SK-N-SH (cell line): ENCODE measurements at regions not wholly inside any gene's neighbourhood (a gene's known extent, or its start where the extent isn't known, plus 50 kb on each side); places are given as distances from the start of the nearest gene placed in this dataset.

Experiments
- CTCF ChIA-PET: fragments of 300-600, 350-600 bp; formaldehyde crosslinking; extraction: SDS; loops from one replicate; lab custom pipeline; 2021; lab: Yijun Ruan, JAX
- POLR2A ChIA-PET: fragments of 350-600 bp; sonication (Branson Sonifier 250); formaldehyde crosslinking; extraction: SDS; loops from one replicate; lab custom pipeline; 2020; ENCODE audit warnings: antibody characterized with exemption, inconsistent platforms; lab: Yijun Ruan, JAX
- DNase-seq: peaks from one replicate; pipeline ENCODE4 v3.0.0; 2012
- H2AFZ ChIP-seq: fragments of 200-600 bp; sonication (generic); 2 replicates; pipeline ENCODE4 v1.8.1; 2016; ENCODE audit warnings: antibody characterized with exemption, mild to moderate bottlenecking, low read depth
- H3F3A ChIP-seq: fragments of 200-600 bp; sonication (generic); replicated peaks from 2 replicates; pipeline ENCODE3; 2016; ENCODE audit warnings: antibody characterized with exemption, mild to moderate bottlenecking; ENCODE audit not compliant: insufficient read depth
- H3K27ac ChIP-seq, 2 experiments: fragments of 200-500 bp in 1 of 2; fragments of 200-600 bp in 1 of 2; sonication (Bioruptor generic) in 1 of 2; sonication (generic), shearing (Covaris generic) in 1 of 2; 2 replicates each; pipeline versions ENCODE4 v1.5.1 to v1.6.1; 2014 to 2016; ENCODE audit warnings: low read depth in 2 of 2, inconsistent platforms in 1 of 2, low read length in 1 of 2, mild to moderate bottlenecking in 1 of 2, mixed read lengths in 1 of 2
- H3K27me3 ChIP-seq: fragments of 200-600 bp; sonication (generic), shearing (Covaris generic); 2 replicates; pipeline ENCODE4 v1.6.1; 2016; ENCODE audit warnings: mixed run types; ENCODE audit not compliant: insufficient read depth
- H3K36me3 ChIP-seq, 2 experiments: fragments of 200-500 bp in 1 of 2; fragments of 200-600 bp in 1 of 2; sonication (Bioruptor generic) in 1 of 2; sonication (generic) in 1 of 2; replicated peaks in 1 of 2; 2 replicates each; pipeline versions ENCODE3 to v1.5.1; 2014 to 2016; ENCODE audit warnings: low read length in 1 of 2, mild to moderate bottlenecking in 1 of 2; ENCODE audit not compliant: insufficient read depth in 2 of 2, control insufficient read depth in 1 of 2
- H3K4me1 ChIP-seq, 2 experiments: fragments of 200-500 bp in 1 of 2; fragments of 200-600 bp in 1 of 2; sonication (Bioruptor generic) in 1 of 2; sonication (generic), shearing (Covaris generic) in 1 of 2; 2 replicates each; pipeline versions ENCODE4 v1.5.1 to v1.6.1; 2014 to 2016; ENCODE audit warnings: low read depth in 1 of 2, low read length in 1 of 2, mixed run types in 1 of 2; ENCODE audit not compliant: insufficient read depth in 2 of 2, control insufficient read depth in 1 of 2
- H3K4me2 ChIP-seq: fragments of 200-600 bp; sonication (generic), shearing (Covaris generic); 2 replicates; pipeline ENCODE4 v1.6.1; 2017; ENCODE audit warnings: mixed run types
- H3K4me3 ChIP-seq, 2 experiments: fragments of 200-500 bp in 1 of 2; fragments of 200-600 bp in 1 of 2; sonication (Bioruptor generic) in 1 of 2; sonication (generic), shearing (Covaris generic) in 1 of 2; 2 replicates each; pipeline versions ENCODE4 v1.5.1 to v1.8.1; 2014 to 2016; ENCODE audit warnings: low read depth in 2 of 2, inconsistent platforms in 1 of 2, low read length in 1 of 2, mild to moderate bottlenecking in 1 of 2, mixed read lengths in 1 of 2, moderate library complexity in 1 of 2
- H3K79me2 ChIP-seq: fragments of 200-600 bp; sonication (generic); 2 replicates; pipeline ENCODE4 v1.8.1; 2017; ENCODE audit warnings: mild to moderate bottlenecking; ENCODE audit not compliant: insufficient read depth
- H3K9ac ChIP-seq: fragments of 200-600 bp; sonication (generic); 2 replicates; pipeline ENCODE4 v1.6.1; 2017; ENCODE audit warnings: mixed run types
- H3K9me2 ChIP-seq: fragments of 200-600 bp; sonication (generic); 2 replicates; pipeline ENCODE4 v1.6.1; 2017; ENCODE audit warnings: mixed run types
- H3K9me3 ChIP-seq: fragments of 200-600 bp; sonication (generic); 2 replicates; pipeline ENCODE4 v1.6.1; 2017; ENCODE audit warnings: mixed run types, mild to moderate bottlenecking, moderate library complexity
- H4K20me1 ChIP-seq: fragments of 200-600 bp; sonication (generic); 2 replicates; pipeline ENCODE4 v1.6.1; 2017; ENCODE audit warnings: mild to moderate bottlenecking, mixed run types; ENCODE audit not compliant: insufficient read depth
- EP300 ChIP-seq, 2 experiments: IDR thresholded peaks; 2 replicates each; pipeline versions ENCODE4 v1.4.0 to v1.6.1; 2012; ENCODE audit warnings: borderline replicate concordance in 1 of 2, low read depth in 1 of 2, low read length in 1 of 2
- EZH2phosphoT487 ChIP-seq: fragments of 200-600 bp; sonication (generic); IDR thresholded peaks from 2 replicates; pipeline ENCODE4 v1.6.1; 2017; ENCODE audit warnings: low read depth, mixed run types, mild to moderate bottlenecking, antibody characterized with exemption, moderate library complexity, borderline replicate concordance
- FOXJ3 ChIP-seq: sonication (generic); formaldehyde crosslinking; IDR thresholded peaks from 2 replicates; pipeline ENCODE4 v1.5.1; 2020; ENCODE audit warnings: mild to moderate bottlenecking, missing genetic modification reagents
- SIN3A ChIP-seq: IDR thresholded peaks from 2 replicates; pipeline ENCODE4 v1.6.1; 2012; ENCODE audit warnings: low read depth, mild to moderate bottlenecking, low read length, moderate library complexity, borderline replicate concordance
- USF1 ChIP-seq: IDR thresholded peaks from 2 replicates; pipeline ENCODE4 v1.4.0; 2012; ENCODE audit warnings: low read depth, borderline replicate concordance
- USF2 ChIP-seq: fragments of 150-350 bp; IDR thresholded peaks from 2 replicates; pipeline ENCODE4 v1.6.1; 2017; ENCODE audit warnings: antibody characterized with exemption, low read length, low read depth, borderline replicate concordance
- WGBS: methylation state at CpG from one replicate; pipeline ENCODE4 v1.1.6; 2017; ENCODE audit warnings: low lambda C conversion rate; 5-methylcytosine and 5-hydroxymethylcytosine counted together

GRCh38 chr20:48404598-48404997 lies 423.2 kb downstream of the PREX1 start (continued):
- TF ChIP-seq USF1: no peak
- TF ChIP-seq SIN3A: no peak
- TF ChIP-seq, all 33 proteins: peak for 0

- Histone ChIP-seq H3K79me2 (no peaks in the 10 kb centered on the region), H4K20me1 (no peaks in the 10 kb centered on the region), H3K9me2 (no peaks in the 10 kb centered on the region), H3K4me2 (no peak overlapping the region), H3K9me3 (no peaks in the 10 kb centered on the region), H3K4me3 (no peak overlapping the region), H3K4me1 (peaks cover 0 to 23% of the 10 kb centered on the region in 2 experiments; a peak in 1 of 4 replicates), H2AFZ (no peak overlapping the region), H3F3A (no peaks in the 10 kb centered on the region), H3K9ac (no peak overlapping the region), H3K27me3 (no peaks in the 10 kb centered on the region; the same call in 1 of the 2 replicates), H3K36me3 (no peaks in the 10 kb centered on the region), H3K27ac (no peak overlapping the region)
- ChIA-PET POLR2A (no interaction called here), CTCF (interaction anchor here (1.2 to 4.7 kb wide), 4 partner anchors 218 to 739 kb away, joined by 3 to 23 read pairs (median 4); no protein-coding TSS in a partner anchor)
- 50% methylated on average over 7 of the region's 7 CpGs for WGBS
- no peak for DNase-seq
- TF ChIP-seq USF1 (no peak), FOXJ3 (CRISPR knock-in tag) (no peak), USF2 (no peak)
Measured at GRCh38 chr20:48403167-48403761, 424.5 kb downstream of the PREX1 start.

- H3K9ac ChIP-seq: no peak overlapping the region
Measured at GRCh38 chr20:48401359-48401758, 426.4 kb downstream of the PREX1 start.

More at GRCh38 chr20:48401359-48401758, 426.4 kb downstream of the PREX1 start:
- H3F3A ChIP-seq: no peaks in the 10 kb centered on the region
- ChIA-PET POLR2A (no interaction called here), CTCF (interaction anchor here (0.6 to 4.7 kb wide), 2 partner anchors 33 to 219 kb away, joined by 3 to 23 read pairs; no protein-coding TSS in a partner anchor)
- no peaks in the 10 kb centered on the region for H3K9me3 ChIP-seq
- no peaks in the 10 kb centered on the region for H4K20me1 ChIP-seq
- peaks cover 0 to 42% of the 10 kb centered on the region in 2 experiments; a peak in 2 of 4 replicates for H3K4me1 ChIP-seq
- H3K27ac ChIP-seq: no peak overlapping the region
- H3K27me3 ChIP-seq: no peaks in the 10 kb centered on the region; the same call in none of the 2 replicates
- DNase-seq: no peak
- H3K9me2 ChIP-seq: no peaks in the 10 kb centered on the region
- WGBS: 51% methylated on average over 5 of the region's 6 CpGs
- no peak overlapping the region for H3K4me3 ChIP-seq
- H3K36me3 ChIP-seq: no peaks in the 10 kb centered on the region
- no peak overlapping the region for H2AFZ ChIP-seq
- TF ChIP-seq EP300 (IDR thresholded peaks at IDR 0.05; ENCODE audit: borderline replicate concordance in 1 of 2, low read depth in 1 of 2, low read length in 1 of 2) (no peak), EZH2phosphoT487 (no peak)
- TF ChIP-seq, all 33 proteins: peak for 0
- Histone ChIP-seq H3K79me2 (no peaks in the 10 kb centered on the region), H3K4me2 (no peak overlapping the region)
